Heart left ventricle (tissue), 13 donors: ENCODE measurements at regions not wholly inside any gene's neighbourhood (a gene's known extent, or its start where the extent isn't known, plus 50 kb on each side); places are given as distances from the start of the nearest gene placed in this dataset.

Experiments used
- POLR2A ChIP-seq, 2 donors: fragments of 450-650 bp; IDR thresholded peaks; one replicate each; pipeline ENCODE4 v1.6.1; 2017; ENCODE audit warnings: antibody characterized with exemption in 2 of 2, mild to moderate bottlenecking in 2 of 2, moderate library complexity in 2 of 2
- TF ChIP-seq, protein P1 (sequence below), 12 donors: fragments of 200-600 bp; sonication (generic) in 4 of 12; IDR thresholded peaks; one replicate each; pipeline versions ENCODE4 v1.5.0 to v1.8.0; 2018 to 2022; ENCODE audit warnings: antibody characterized with exemption in 12 of 12, mild to moderate bottlenecking in 5 of 12
- donor health status: ischemic (EF 13 %, LVEDD 7.1; RV severe dilation, severe dysfunction).
- donor health status: DM: no; HTN: yes; CAD: no.
- donor health status: DM: no; HTN: no; CAD: no.
- donor health status: ischemic (EF 25% LVEDD 6.9; RV normal size, moderate dysfunction).
- donor health status: ischemic (EF 25% LVEDD 5.7; RV mildly dilated, moderate dysfunction).
- donor health status: ischemic (EF 35%, LVEDD 5.7; RV mildly dilated, moderate dysfunction).
- donor health status: nonischemic (EF 11% LVEDD 7.7; RV severe dilation, severe dysfunction).
- donor health status: DM: yes; HTN: yes; CAD: no.
- donor health status: PGD.
- donor health status: ischemic (EF 29% LVEDD 5.4; RV normal size, mild dysfunction).
- donor health status: nonischemic (EF 23%, LVEDD 6.1; RV moderate dilation, normal function).

DNA sequence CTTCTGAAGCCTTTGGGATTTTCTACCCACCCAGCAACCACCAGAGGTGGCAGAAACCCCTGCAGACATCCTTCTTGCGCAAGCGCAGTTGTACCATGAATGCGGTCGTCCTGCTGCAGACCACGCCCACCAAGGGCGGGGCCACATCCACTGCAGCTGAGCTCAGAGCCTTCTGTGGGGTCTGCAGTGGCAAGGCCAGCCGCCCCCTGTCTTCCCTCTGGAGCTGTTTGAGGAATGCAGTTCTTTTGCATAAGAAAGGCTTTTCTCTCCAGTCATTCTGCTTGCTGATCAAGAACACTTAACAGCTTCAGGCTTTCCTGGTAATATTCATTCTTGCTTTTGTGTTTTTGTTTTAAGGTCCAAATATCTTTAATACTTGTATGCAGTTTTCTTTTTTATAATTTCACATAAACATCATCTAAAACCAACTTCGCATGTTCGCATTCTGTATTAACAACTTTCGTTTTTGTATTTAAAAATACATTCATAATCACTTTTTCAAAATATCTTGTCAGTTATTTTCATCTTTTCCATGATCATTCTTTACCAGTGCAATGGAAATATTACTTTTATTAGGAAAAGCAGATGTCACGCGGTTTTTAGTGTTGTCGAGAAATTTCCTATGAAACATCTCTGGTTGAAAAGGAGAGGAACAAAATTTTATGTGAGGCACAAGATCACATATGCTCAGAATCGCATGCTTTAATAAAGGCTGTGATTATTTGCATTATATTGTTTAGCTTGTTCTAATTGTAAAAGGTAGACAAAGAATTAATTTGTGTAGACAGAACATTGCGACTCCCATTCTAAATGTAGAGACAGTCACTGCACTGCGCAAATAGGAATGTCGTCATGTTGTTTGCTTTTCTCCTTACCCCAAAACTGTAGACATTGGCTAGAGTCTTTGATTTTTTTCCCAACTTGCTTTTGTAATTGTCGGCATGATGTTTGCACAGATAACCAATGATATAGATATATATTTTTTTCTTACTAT is 98.1 kb upstream of the SNRPN start:
- TF ChIP-seq, protein P1, sequence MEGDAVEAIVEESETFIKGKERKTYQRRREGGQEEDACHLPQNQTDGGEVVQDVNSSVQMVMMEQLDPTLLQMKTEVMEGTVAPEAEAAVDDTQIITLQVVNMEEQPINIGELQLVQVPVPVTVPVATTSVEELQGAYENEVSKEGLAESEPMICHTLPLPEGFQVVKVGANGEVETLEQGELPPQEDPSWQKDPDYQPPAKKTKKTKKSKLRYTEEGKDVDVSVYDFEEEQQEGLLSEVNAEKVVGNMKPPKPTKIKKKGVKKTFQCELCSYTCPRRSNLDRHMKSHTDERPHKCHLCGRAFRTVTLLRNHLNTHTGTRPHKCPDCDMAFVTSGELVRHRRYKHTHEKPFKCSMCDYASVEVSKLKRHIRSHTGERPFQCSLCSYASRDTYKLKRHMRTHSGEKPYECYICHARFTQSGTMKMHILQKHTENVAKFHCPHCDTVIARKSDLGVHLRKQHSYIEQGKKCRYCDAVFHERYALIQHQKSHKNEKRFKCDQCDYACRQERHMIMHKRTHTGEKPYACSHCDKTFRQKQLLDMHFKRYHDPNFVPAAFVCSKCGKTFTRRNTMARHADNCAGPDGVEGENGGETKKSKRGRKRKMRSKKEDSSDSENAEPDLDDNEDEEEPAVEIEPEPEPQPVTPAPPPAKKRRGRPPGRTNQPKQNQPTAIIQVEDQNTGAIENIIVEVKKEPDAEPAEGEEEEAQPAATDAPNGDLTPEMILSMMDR (IDR thresholded peaks at IDR 0.05) = no peak
- no peak for TF ChIP-seq POLR2A (IDR thresholded peaks at IDR 0.05)
